ENCODE measurements at regions not wholly inside any gene's neighbourhood (a gene's known extent, or its start where the extent isn't known, plus 50 kb on each side); places are given as distances from the start of the nearest gene placed in this dataset.

DNA sequence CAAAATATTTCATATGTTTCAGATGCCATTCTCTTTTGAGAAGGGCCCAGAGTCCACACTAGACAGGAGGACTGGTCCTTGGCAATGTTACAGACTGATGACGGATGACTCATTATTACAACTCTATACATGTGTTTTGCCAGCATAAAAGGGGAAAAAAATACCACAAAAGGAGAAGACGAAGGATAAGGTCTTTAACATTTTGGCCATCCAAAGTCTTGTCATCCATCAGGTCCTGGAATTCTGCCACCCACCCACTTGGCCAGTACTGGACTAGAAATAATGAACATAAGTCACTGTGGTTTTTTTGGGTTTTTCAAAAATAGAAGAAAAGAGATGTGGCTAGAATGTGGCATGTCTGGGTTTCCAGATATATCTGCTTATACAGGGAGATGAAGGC is 57.7 kb upstream of the BDNF start:
- no peak for TF ChIP-seq CTCF (IDR thresholded peaks at IDR 0.05; ENCODE audit: control extremely low read depth in 1 of 3, insufficient read depth in 1 of 3, low read depth in 1 of 3, low read length in 3 of 3)
- TF ChIP-seq, protein P1, sequence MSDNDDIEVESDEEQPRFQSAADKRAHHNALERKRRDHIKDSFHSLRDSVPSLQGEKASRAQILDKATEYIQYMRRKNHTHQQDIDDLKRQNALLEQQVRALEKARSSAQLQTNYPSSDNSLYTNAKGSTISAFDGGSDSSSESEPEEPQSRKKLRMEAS (IDR thresholded peaks at IDR 0.05), result no peak
- TF ChIP-seq HDAC2 (IDR thresholded peaks at IDR 0.05; ENCODE audit: borderline replicate concordance in 1 of 2, low read depth in 2 of 2, low read length in 2 of 2), result no peak
- no peak for TF ChIP-seq CREB1 (IDR thresholded peaks at IDR 0.05)
- no peak for TF ChIP-seq RFX5 (IDR thresholded peaks at IDR 0.05; ENCODE audit: borderline replicate concordance, low read depth, low read length)
- TF ChIP-seq POLR2A (IDR thresholded peaks at IDR 0.05; ENCODE audit: control extremely low read depth in 1 of 2, low read depth in 2 of 2, low read length in 2 of 2), result no peak
- TF ChIP-seq EGR1 (IDR thresholded peaks at IDR 0.05; ENCODE audit: borderline replicate concordance, low read depth, low read length), result no peak
- TF ChIP-seq CHD2 (IDR thresholded peaks at IDR 0.05; ENCODE audit: low read length), result no peak
- TF ChIP-seq NRF1 (IDR thresholded peaks at IDR 0.05; ENCODE audit: low read depth, low read length), result no peak
- TF ChIP-seq EP300 (IDR thresholded peaks at IDR 0.05; ENCODE audit: borderline replicate concordance in 1 of 2, low read depth in 2 of 2, low read length in 2 of 2), result no peak
